ENCODE measurements at regions not wholly inside any gene's neighbourhood (a gene's known extent, or its start where the extent isn't known, plus 50 kb on each side); places are given as distances from the start of the nearest gene placed in this dataset.
"Not testable (repeated sequence)": the region's sequence is repeated elsewhere in the genome, so short reads cannot be mapped to it uniquely, and the experiment has no call there.

DNA sequence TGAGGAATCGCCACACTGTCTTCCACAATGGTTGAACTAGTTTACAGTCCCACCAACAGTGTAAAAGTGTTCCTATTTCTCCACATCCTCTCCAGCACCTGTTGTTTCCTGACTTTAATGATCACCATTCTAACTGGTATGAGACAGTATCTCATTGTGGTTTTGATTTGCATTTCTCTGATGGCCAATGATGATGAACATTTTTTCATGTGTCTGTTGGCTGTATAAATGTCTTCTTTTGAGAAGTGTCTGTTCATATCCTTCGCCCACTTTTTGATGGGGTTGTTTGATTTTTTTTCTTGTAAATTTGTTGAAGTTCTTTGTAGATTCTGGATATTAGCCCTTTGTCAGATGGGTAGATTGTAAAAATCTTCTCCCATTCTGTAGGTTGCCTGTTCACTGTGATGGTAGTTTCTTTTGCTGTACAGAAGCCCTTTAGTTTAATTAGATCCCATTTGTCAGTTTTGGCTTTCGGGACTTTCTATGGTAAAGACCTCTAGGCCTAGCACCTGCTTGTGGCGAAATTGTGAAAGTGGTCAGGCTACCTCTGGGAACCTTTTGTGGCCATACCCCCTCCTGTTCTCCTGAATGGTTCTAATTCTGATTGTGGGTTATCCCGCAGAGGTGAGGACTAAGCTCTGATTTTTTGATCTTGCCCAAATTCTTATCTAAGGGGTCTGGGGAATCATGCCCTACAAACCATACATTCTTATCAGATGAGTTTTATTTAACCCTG, 99.9 kb upstream of the RNU6-1 start:
- not testable (repeated sequence) for TF ChIP-seq CTCF (IDR thresholded peaks at IDR 0.05; ENCODE audit: low read length); EZH2 (IDR thresholded peaks at IDR 0.05; ENCODE audit: borderline replicate concordance, low read length)
